Smooth muscle cell (in vitro differentiated cells): ENCODE measurements at regions not wholly inside any gene's neighbourhood (a gene's known extent, or its start where the extent isn't known, plus 50 kb on each side); places are given as distances from the start of the nearest gene placed in this dataset.

ENCODE experiments used
- DNase-seq: peaks from one replicate; lab custom pipeline; 2025; ENCODE audit not compliant: unreplicated experiment; lab: John Stamatoyannopoulos, UW
- H2AFZ ChIP-seq: fragments of 200-600 bp; sonication (generic); 2 replicates; pipeline ENCODE4 v1.6.0; 2016; ENCODE audit warnings: antibody characterized with exemption, low read depth, mild to moderate bottlenecking
- H3F3A ChIP-seq: fragments of 200-600 bp; sonication (generic); 2 replicates; pipeline ENCODE4 v1.6.0; 2017; ENCODE audit warnings: antibody characterized with exemption, low read depth
- H3K27ac ChIP-seq: fragments of 200-600 bp; sonication (generic); 2 replicates; pipeline ENCODE4 v1.5.1; 2016; ENCODE audit warnings: low read depth, mild to moderate bottlenecking
- H3K27me3 ChIP-seq: fragments of 200-600 bp; sonication (generic); 2 replicates; pipeline ENCODE4 v1.6.1; 2016; ENCODE audit warnings: low read depth, mild to moderate bottlenecking
- H3K36me3 ChIP-seq: fragments of 200-600 bp; sonication (generic); 2 replicates; pipeline ENCODE4 v1.5.1; 2016; ENCODE audit warnings: low read depth
- H3K4me1 ChIP-seq: fragments of 200-600 bp; sonication (generic); 2 replicates; pipeline ENCODE4 v1.5.1; 2016; ENCODE audit warnings: low read depth
- H3K4me2 ChIP-seq: fragments of 200-600 bp; sonication (generic); 2 replicates; pipeline ENCODE4 v1.6.0; 2016; ENCODE audit warnings: mild to moderate bottlenecking
- H3K4me3 ChIP-seq: fragments of 200-600 bp; sonication (generic); 2 replicates; pipeline ENCODE4 v1.5.1; 2016; ENCODE audit warnings: mild to moderate bottlenecking
- H3K79me2 ChIP-seq: fragments of 200-600 bp; sonication (generic); 2 replicates; pipeline ENCODE4 v1.6.0; 2016; ENCODE audit warnings: low read depth, mild to moderate bottlenecking
- H3K9ac ChIP-seq: fragments of 200-600 bp; sonication (generic); 2 replicates; pipeline ENCODE4 v1.6.0; 2016; ENCODE audit warnings: low read depth
- H3K9me3 ChIP-seq: fragments of 200-600 bp; sonication (generic); replicated peaks from 2 replicates; pipeline ENCODE4 v1.5.1; 2016; ENCODE audit warnings: low read depth
- H4K20me1 ChIP-seq: fragments of 200-600 bp; sonication (generic); 2 replicates; pipeline ENCODE4 v1.6.0; 2016; ENCODE audit warnings: low read depth
- WGBS: methylation state at CpG from one replicate; pipeline ENCODE4 v1.1.7; 2016; ENCODE audit warnings: low lambda C conversion rate; 5-methylcytosine and 5-hydroxymethylcytosine counted together
- TF ChIP-seq, protein P1 (sequence below): fragments of 200-600 bp; sonication (generic); IDR thresholded peaks from 2 replicates; pipeline ENCODE4 v1.5.1; 2017; ENCODE audit warnings: borderline replicate concordance, mild to moderate bottlenecking, antibody characterized with exemption; ENCODE audit not compliant: insufficient read depth, poor library complexity, severe bottlenecking

DNA sequence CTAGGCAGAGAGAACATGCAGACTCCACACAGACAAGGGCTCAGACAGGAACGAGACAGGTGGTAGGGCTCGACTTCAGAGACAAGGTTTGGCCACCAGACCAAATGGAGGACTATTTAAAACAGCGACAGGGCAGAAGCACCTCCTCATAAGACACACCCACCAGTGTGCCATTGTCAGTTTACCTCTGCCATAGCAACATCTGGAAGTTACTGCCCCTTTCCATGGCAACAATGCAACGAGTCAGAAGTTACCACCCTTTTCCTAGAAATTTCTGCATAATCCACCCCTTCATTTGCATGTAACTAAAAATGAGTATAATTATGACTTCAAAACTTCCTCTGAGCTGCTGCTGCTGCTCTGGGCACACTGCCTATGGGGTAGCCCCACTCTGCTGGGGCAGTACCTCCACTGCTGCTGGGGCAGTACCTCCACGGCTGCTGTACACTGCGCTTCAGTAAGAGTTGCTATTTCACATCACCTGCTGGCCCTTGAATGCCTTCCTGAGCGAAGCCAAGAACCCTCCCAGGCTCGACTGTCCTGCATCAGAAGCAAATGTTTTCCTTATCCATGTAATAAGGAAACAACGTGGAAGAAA, 2222.3 kb upstream of the AGA start:
- no peaks in the 10 kb centered on the region for H3K4me1 ChIP-seq
- H3K9ac ChIP-seq = no peak overlapping the region
- WGBS = 94% methylated on average over 9 of the region's 9 CpGs
- H2AFZ ChIP-seq = no peak overlapping the region
- TF ChIP-seq, protein P1, sequence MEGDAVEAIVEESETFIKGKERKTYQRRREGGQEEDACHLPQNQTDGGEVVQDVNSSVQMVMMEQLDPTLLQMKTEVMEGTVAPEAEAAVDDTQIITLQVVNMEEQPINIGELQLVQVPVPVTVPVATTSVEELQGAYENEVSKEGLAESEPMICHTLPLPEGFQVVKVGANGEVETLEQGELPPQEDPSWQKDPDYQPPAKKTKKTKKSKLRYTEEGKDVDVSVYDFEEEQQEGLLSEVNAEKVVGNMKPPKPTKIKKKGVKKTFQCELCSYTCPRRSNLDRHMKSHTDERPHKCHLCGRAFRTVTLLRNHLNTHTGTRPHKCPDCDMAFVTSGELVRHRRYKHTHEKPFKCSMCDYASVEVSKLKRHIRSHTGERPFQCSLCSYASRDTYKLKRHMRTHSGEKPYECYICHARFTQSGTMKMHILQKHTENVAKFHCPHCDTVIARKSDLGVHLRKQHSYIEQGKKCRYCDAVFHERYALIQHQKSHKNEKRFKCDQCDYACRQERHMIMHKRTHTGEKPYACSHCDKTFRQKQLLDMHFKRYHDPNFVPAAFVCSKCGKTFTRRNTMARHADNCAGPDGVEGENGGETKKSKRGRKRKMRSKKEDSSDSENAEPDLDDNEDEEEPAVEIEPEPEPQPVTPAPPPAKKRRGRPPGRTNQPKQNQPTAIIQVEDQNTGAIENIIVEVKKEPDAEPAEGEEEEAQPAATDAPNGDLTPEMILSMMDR = no peak
- no peaks in the 10 kb centered on the region for H3K9me3 ChIP-seq
- H3K4me2 ChIP-seq = no peak overlapping the region
- no peak for DNase-seq
- H3F3A ChIP-seq = no peaks in the 10 kb centered on the region
- H3K27me3 ChIP-seq = no peaks in the 10 kb centered on the region
- H3K4me3 ChIP-seq = no peak overlapping the region
- H3K27ac ChIP-seq = no peak overlapping the region
- H3K36me3 ChIP-seq = no peaks in the 10 kb centered on the region
- no peaks in the 10 kb centered on the region for H4K20me1 ChIP-seq
- H3K79me2 ChIP-seq = no peaks in the 10 kb centered on the region

DNA sequence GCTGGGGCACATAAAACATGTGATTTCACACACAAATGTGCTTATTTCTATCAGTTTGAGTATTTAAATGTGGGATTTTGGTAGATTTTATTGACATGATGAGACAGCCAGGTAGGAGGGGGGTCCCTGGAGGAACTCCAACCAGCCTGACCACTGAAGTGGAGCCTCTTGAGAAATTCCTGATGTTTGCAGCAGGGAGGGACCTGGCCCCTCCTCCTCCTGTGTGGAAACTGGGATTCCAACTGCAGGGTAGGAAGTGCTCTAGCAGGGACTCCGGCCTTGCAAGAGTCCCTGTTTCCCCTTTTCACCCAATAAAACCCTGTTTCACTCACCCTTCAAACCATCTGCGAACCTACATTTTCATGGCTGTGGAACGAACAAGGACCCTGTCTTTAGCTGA, 2224.0 kb upstream of the AGA start:
- 67% methylated on average over 3 of the region's 3 CpGs for WGBS

DNA sequence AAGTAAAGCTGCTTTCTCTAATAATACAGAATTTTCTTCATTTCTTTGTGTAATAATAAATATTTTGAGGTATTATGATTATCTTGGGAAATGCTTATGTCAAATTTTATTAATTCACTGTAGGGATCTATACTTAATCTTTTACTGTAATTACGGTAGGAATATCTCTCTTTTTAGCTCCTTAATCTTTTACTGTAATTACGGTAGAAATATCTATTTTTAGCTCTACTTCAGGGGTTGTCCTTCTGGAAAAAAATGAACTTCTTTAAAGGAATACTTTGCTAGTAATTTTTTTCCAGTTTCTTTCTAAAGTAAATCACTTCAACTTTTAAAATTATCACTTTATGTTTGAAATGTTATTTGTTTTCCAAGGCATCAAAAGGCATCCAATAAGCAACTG, 2229.4 kb upstream of the AGA start:
- TF ChIP-seq, protein P1 = no peak
- 71% methylated on average over 2 of the region's 2 CpGs for WGBS
- no peak for DNase-seq
- Histone ChIP-seq H3K9ac (no peak overlapping the region), H3K9me3 (peaks cover 7% of the 10 kb centered on the region), H3K36me3 (no peaks in the 10 kb centered on the region), H3F3A (no peaks in the 10 kb centered on the region), H3K27me3 (no peaks in the 10 kb centered on the region), H3K4me2 (no peak overlapping the region), H3K4me3 (no peak overlapping the region), H2AFZ (no peak overlapping the region), H3K27ac (no peak overlapping the region), H3K4me1 (no peaks in the 10 kb centered on the region), H4K20me1 (no peaks in the 10 kb centered on the region), H3K79me2 (no peaks in the 10 kb centered on the region)

More for the DNA sequence above, 2224.0 kb upstream of the AGA start:
- DNase-seq = no peak
- H3K4me2 ChIP-seq = no peak overlapping the region
- no peaks in the 10 kb centered on the region for H3K36me3 ChIP-seq
- TF ChIP-seq, protein P1 = no peak
- no peaks in the 10 kb centered on the region for H4K20me1 ChIP-seq
- no peak overlapping the region for H3K9ac ChIP-seq
- H3K4me3 ChIP-seq = no peak overlapping the region
- H3K79me2 ChIP-seq = no peaks in the 10 kb centered on the region
- H3K27ac ChIP-seq = no peak overlapping the region
- H3K9me3 ChIP-seq = no peaks in the 10 kb centered on the region
- H3K4me1 ChIP-seq = no peaks in the 10 kb centered on the region
- no peaks in the 10 kb centered on the region for H3F3A ChIP-seq
- H2AFZ ChIP-seq = no peak overlapping the region
- no peaks in the 10 kb centered on the region for H3K27me3 ChIP-seq
